NCI-H526 (cell line): ENCODE measurements at regions not wholly inside any gene's neighbourhood (a gene's known extent, or its start where the extent isn't known, plus 50 kb on each side); places are given as distances from the start of the nearest gene placed in this dataset.
A peak's percentile ranks its signal among the peaks of the same experiment; 100 is the strongest.
"Not testable (repeated sequence)": the region's sequence is repeated elsewhere in the genome, so short reads cannot be mapped to it uniquely, and the experiment has no call there.

ENCODE experiments used
- DNase-seq, 2 experiments: peaks; one replicate each; lab custom pipeline; 2025; lab: John Stamatoyannopoulos, UW

GRCh38 chr19:13652810-13653590 lies 111.3 kb upstream of the MRI1 start:
- peak; percentile 16 to 34 for DNase-seq

GRCh38 chr19:13646758-13647157 lies 117.6 kb upstream of the MRI1 start:
- no peak for DNase-seq

- no peak for DNase-seq
These were observed 119.7 kb upstream of the MRI1 start for GRCh38 chr19:13644645-13645044.

GRCh38 chr19:13640611-13641010 lies 123.7 kb upstream of the MRI1 start:
- DNase-seq = no peak

GRCh38 chr19:13639342-13639929 lies 124.9 kb upstream of the MRI1 start:
- DNase-seq = no peak

- no peak for DNase-seq
These were observed 126.7 kb upstream of the MRI1 start for GRCh38 chr19:13637664-13638063.

- no peak for DNase-seq
These were observed 128.4 kb upstream of the CACNA1A start for GRCh38 chr19:13634658-13635057.

GRCh38 chr19:13633522-13633922 lies 127.2 kb upstream of the CACNA1A start:
- no peak for DNase-seq

GRCh38 chr19:13633109-13633508 lies 126.8 kb upstream of the CACNA1A start:
- peak; percentile 82 to 85 for DNase-seq

- DNase-seq = not testable (repeated sequence)
These were observed 125.9 kb upstream of the CACNA1A start for GRCh38 chr19:13632164-13632563.

- no peak for DNase-seq
These were observed 123.5 kb upstream of the CACNA1A start for GRCh38 chr19:13629687-13630357.

GRCh38 chr19:13627531-13627930 lies 121.3 kb upstream of the CACNA1A start:
- DNase-seq = no peak

- no peak for DNase-seq
These were observed 117.7 kb upstream of the CACNA1A start for GRCh38 chr19:13623716-13624710.

- no peak for DNase-seq
These were observed 116.8 kb upstream of the CACNA1A start for GRCh38 chr19:13622766-13623715.

GRCh38 chr19:13621413-13621812 lies 115.1 kb upstream of the CACNA1A start:
- no peak for DNase-seq

GRCh38 chr19:13619203-13619632 lies 112.9 kb upstream of the CACNA1A start:
- no peak for DNase-seq

- DNase-seq = no peak
These were observed 109.6 kb upstream of the CACNA1A start for GRCh38 chr19:13615890-13616289.

GRCh38 chr19:13613447-13613846 lies 107.2 kb upstream of the CACNA1A start:
- DNase-seq = no peak

- no peak for DNase-seq
These were observed 105.3 kb upstream of the CACNA1A start for GRCh38 chr19:13611596-13611995.

- peak in 1 of 2 experiments; percentile 39 for DNase-seq
These were observed 103.9 kb upstream of the CACNA1A start for GRCh38 chr19:13610039-13610691.
